Activated CD8-positive, alpha-beta memory T cell treated with anti-CD3 and anti-CD28 coated beads, Interleukin-2, amount 10 ng/mL, durations not matched to agents 7 days and 5 days (primary cell): ENCODE measurements at regions not wholly inside any gene's neighbourhood (a gene's known extent, or its start where the extent isn't known, plus 50 kb on each side); places are given as distances from the start of the nearest gene placed in this dataset.

ENCODE experiments used
- ATAC-seq: fragments of 150-1000 bp; cut with Tn5 transposase; one replicate; pipeline ENCODE4 v1.10.0; 2021; ENCODE audit warnings: moderate library complexity
- CTCF ChIA-PET: fragments of 350-600 bp; sonication (Branson Sonifier 250); formaldehyde crosslinking; loops from one replicate; lab custom pipeline; 2021; ENCODE audit warnings: antibody characterized with exemption; lab: Charles Lee
- DNase-seq: peaks from one replicate; pipeline ENCODE4 v3.0.0-alpha.2; 2020
- H3K27ac Mint-ChIP-seq: one replicate; pipeline ENCODE4 v1.8.0; 2021; ENCODE audit warnings: mild to moderate bottlenecking, mixed read lengths
- H3K27me3 Mint-ChIP-seq: one replicate; pipeline ENCODE4 v1.8.0; 2021; ENCODE audit warnings: mixed read lengths
- H3K36me3 Mint-ChIP-seq: one replicate; pipeline ENCODE4 v1.8.0; 2021; ENCODE audit warnings: mild to moderate bottlenecking, mixed read lengths
- H3K4me1 Mint-ChIP-seq: one replicate; pipeline ENCODE4 v1.8.0; 2021; ENCODE audit warnings: mixed read lengths
- H3K4me3 Mint-ChIP-seq: one replicate; pipeline ENCODE4 v1.8.0; 2021; ENCODE audit warnings: mild to moderate bottlenecking, moderate library complexity, mixed read lengths
- H3K9me3 Mint-ChIP-seq: one replicate; pipeline ENCODE4 v1.8.0; 2022; ENCODE audit warnings: low read depth, mixed read lengths

- Mint-ChIP-seq H3K27me3 (peaks cover 2% of the 10 kb centered on the region), H3K27ac (no peak overlapping the region), H3K4me3 (no peak overlapping the region), H3K36me3 (no peaks in the 10 kb centered on the region), H3K4me1 (no peaks in the 10 kb centered on the region), H3K9me3 (no peaks in the 10 kb centered on the region)
- CTCF ChIA-PET: no interaction called here
- DNase-seq (peak; percentile 28), ATAC-seq (no peak)
These were observed 207.8 kb downstream of the CYP26B1 start for GRCh38 chr2:71939588-71940535.

DNA sequence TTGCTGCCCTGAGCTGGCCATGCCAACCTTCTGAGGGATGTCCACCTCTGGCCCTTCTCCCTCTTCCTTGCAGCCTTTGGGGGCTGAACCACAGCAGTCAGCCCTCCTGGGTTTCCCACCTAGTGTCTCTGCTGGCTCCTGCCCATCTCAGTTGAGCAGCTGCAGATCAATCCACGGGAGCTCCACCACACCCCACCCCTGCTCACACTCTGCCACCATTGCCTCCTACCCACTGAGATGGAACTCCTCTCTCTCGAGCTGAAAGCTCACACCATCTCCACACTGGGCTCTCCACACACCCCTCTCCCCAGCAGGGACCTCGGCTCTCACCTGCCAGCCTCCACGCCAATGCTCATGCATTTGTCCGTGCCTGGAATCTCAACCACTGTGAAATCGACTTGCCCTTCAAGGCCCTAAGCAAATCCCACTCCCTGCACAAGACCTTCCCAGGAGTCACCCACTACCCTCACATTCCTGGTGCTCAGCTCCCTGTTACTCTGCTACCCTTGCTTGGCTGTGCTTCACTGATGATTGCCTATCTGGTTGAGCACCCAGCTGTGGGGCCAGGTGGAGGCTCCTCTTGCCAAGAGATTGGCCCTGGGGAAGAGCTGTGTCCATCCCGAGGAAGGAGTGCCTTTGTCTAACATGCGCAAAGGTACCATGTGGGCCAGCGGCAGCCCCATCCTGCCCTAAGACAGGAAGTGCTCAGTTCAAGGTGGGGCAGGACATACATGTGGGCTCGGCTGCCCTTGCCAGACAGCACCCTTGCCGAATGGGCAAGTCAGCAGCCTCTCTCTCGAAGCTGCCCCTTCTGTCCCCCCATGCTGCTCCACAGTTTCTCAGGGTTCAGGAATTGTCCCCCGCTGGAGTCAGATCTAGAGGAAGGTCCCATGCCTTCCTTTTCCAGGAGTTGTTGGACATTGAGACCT, 208.7 kb downstream of the CYP26B1 start:
- no peaks in the 10 kb centered on the region for H3K9me3 Mint-ChIP-seq
- CTCF ChIA-PET: interaction anchor here (1.0 kb wide), 1 partner anchor 211 kb away, joined by 3 read pairs; no protein-coding TSS in a partner anchor
- H3K4me3 Mint-ChIP-seq: no peak overlapping the region
- ATAC-seq (no peak), DNase-seq (peak; percentile 36)
- no peaks in the 10 kb centered on the region for H3K36me3 Mint-ChIP-seq
- H3K27ac Mint-ChIP-seq: no peak overlapping the region
- no peaks in the 10 kb centered on the region for H3K4me1 Mint-ChIP-seq
- peaks cover 2% of the 10 kb centered on the region for H3K27me3 Mint-ChIP-seq

DNA sequence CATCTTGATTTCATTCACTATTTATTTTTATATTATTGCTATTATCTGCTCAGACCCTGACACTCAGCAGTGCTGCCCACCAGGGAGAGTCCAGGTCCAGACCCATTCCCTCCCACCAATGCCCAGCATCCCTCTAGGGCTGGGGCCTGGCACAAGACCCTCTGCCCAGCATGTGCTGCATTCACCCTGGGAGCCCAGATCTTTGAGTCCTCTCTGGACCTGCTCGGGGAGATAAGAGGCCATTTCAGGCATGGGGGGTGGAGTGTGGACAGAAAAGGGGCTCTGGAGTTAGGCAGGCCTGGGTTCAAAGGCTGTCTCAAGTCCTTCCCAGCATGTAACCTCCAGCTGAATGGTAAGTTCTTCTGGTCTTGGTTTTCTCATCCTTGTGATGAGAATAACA, 209.6 kb downstream of the CYP26B1 start:
- peaks cover 2% of the 10 kb centered on the region for H3K27me3 Mint-ChIP-seq
- no peak for ATAC-seq

GRCh38 chr2:71937396-71937795, 210.3 kb downstream of the CYP26B1 start:
- Mint-ChIP-seq H3K36me3 (no peaks in the 10 kb centered on the region), H3K9me3 (no peaks in the 10 kb centered on the region), H3K27me3 (peaks cover 2% of the 10 kb centered on the region), H3K4me3 (no peak overlapping the region), H3K27ac (no peak overlapping the region), H3K4me1 (no peaks in the 10 kb centered on the region)
- CTCF ChIA-PET: interaction anchor here (1.2 kb wide), 1 partner anchor 11 kb away, joined by 4 read pairs; no protein-coding TSS in a partner anchor
- no peak for DNase-seq
- no peak for ATAC-seq

More for the DNA sequence above, 209.6 kb downstream of the CYP26B1 start:
- H3K4me1 Mint-ChIP-seq: no peaks in the 10 kb centered on the region
- H3K9me3 Mint-ChIP-seq: no peaks in the 10 kb centered on the region
- H3K27ac Mint-ChIP-seq: no peak overlapping the region
- no peak overlapping the region for H3K4me3 Mint-ChIP-seq
- CTCF ChIA-PET: interaction anchor here (1.0 to 1.2 kb wide), 2 partner anchors 12 to 212 kb away, joined by 3 to 4 read pairs; no protein-coding TSS in a partner anchor
- DNase-seq: peak; percentile 27
- H3K36me3 Mint-ChIP-seq: no peaks in the 10 kb centered on the region

DNA sequence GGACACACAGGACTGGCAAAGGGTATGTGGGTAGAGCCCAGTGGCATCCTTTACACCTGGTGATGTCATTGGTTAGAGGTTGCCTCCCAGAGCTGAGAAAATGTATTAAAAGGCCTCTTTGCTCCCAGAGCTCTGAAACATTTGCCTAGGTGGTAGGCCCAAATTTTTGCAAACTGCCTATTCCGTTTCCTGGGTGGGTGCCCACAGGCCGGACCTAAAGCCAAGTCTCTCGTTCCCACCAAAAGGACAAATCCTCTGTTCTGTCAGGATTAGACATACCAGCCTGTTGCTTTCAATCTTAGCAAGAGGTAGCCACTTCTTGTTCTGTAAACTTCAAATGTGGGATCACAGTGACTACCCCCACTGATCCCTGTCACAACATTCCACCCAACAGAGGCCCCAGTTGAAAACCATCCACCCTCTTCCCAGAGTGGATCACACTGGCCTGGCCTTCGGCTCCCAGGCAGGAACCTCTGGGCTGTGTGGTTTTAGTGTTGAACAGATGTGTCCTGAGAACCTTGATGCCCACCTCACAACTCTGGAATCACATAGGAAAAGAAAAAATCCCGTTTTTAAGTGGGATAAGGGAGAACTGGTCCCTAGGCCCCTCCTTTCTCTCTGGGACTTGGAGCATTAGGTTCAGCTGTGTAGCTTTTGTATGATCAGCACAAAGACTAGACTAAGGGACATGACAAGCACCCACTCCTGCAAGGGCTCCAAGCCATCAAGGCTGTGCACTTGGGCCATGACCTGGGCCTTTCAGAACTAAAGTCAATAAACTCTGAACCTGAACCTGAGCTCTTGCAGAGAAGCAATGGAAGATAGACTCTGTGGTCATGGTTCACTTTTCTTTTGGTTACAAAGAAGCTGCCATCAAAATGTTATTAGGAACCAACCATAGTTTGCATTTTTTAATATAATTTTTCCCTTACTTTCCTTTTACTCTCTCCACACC, 211.3 kb downstream of the CYP26B1 start:
- Mint-ChIP-seq H3K4me1 (no peaks in the 10 kb centered on the region), H3K4me3 (no peak overlapping the region), H3K9me3 (no peaks in the 10 kb centered on the region), H3K27ac (no peak overlapping the region), H3K36me3 (no peaks in the 10 kb centered on the region), H3K27me3 (peaks cover 2% of the 10 kb centered on the region)
- ATAC-seq (no peak), DNase-seq (no peak)
- CTCF ChIA-PET: interaction anchor here (1.2 to 1.9 kb wide), 2 partner anchors 10 to 12 kb away, joined by 4 to 5 read pairs; no protein-coding TSS in a partner anchor

DNA sequence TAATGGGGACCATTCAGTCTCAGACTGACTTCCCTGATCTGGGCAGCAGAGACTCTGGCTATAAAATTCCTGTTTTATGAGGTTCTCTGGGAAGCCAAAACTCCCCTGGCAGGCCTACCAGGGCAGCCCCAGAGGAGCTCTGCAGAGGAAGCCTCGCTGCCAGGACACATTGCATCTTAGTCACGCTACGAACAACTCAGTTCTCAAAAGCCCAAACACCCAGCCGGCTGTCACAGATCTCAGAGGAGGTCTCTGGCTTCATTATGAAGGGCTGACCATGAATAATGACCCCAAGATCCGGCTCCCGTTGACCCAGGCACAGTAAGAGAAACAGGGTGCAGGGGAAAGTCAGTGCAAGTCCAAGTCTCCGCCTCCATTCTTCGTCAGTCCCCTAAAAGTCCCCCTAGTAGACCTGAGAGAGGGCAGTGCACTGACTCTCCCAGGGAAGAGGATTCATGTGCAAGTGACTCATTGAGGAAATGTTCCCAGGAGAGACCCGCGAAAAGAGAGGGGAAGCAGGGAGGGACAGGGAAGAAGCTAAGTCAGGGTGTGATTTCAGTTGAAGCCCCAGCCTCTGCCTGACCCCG, 212.3 kb downstream of the CYP26B1 start:
- no peak overlapping the region for H3K4me3 Mint-ChIP-seq
- ATAC-seq: no peak
- peak; percentile 23 for DNase-seq
- H3K36me3 Mint-ChIP-seq: no peaks in the 10 kb centered on the region
- H3K9me3 Mint-ChIP-seq: no peaks in the 10 kb centered on the region
- CTCF ChIA-PET: interaction anchor here (1.9 kb wide), 1 partner anchor 11 kb away, joined by 5 read pairs; no protein-coding TSS in a partner anchor
- H3K27me3 Mint-ChIP-seq: peaks cover 2% of the 10 kb centered on the region
- H3K4me1 Mint-ChIP-seq: no peaks in the 10 kb centered on the region
- no peak overlapping the region for H3K27ac Mint-ChIP-seq

DNA sequence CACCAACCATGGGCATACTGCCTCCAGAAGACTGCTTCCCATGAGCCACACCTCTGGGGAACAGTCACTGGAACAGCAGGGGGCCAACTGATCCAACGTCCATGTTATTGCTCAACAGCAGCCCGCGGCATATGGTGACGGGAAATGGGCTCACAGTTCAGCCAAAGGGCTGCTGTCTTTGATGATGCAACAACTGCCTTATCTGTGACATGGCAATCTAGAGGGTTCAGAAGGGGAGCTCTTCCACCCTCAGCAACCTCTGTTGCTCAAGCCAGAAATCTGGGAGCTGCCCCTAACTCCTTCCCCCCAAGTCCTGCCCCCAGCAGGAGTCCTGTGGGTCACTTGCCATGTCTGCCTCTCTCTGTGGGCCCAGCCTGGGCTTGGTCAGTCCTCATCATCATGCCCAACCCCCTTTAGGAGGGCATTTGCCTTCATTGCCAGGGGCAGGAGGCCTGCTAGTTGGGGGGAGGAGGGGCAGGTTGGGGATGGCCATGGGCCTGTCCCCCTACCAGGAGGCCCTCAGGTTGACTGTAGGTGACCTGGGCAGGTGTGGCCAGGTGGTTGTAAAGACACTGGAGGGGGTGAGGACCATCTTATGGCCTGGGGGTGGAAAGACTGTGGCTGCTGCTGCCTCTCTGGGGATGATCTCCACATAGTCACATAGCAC, 212.9 kb downstream of the CYP26B1 start:
- DNase-seq: peak; percentile 26
- H3K4me1 Mint-ChIP-seq: no peaks in the 10 kb centered on the region
- H3K27me3 Mint-ChIP-seq: peaks cover 2% of the 10 kb centered on the region
- no peaks in the 10 kb centered on the region for H3K9me3 Mint-ChIP-seq
- no peaks in the 10 kb centered on the region for H3K36me3 Mint-ChIP-seq
- no peak for ATAC-seq
- no peak overlapping the region for H3K27ac Mint-ChIP-seq
- CTCF ChIA-PET: interaction anchor here (0.8 to 1.9 kb wide), 2 partner anchors 11 to 216 kb away, joined by 3 to 5 read pairs; no protein-coding TSS in a partner anchor
- no peak overlapping the region for H3K4me3 Mint-ChIP-seq

DNA sequence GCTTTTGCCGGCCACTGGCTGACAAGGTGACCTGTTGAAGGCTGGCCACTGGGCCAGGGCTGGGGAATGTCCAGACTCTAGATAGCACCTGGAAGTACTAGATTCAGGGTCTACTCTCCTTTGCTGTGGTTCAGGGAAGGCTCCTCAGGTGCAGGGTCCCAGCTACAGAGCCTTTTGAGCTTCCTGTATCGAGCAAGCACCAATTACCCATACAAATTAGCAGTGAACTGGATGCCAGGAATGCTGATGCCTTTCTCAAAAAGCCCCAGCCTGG, 213.4 kb downstream of the CYP26B1 start:
- no peak for DNase-seq
- Mint-ChIP-seq H3K4me3 (no peak overlapping the region), H3K27me3 (peaks cover 2% of the 10 kb centered on the region), H3K4me1 (no peaks in the 10 kb centered on the region), H3K27ac (no peak overlapping the region), H3K9me3 (no peaks in the 10 kb centered on the region), H3K36me3 (no peaks in the 10 kb centered on the region)
- no peak for ATAC-seq
- CTCF ChIA-PET: interaction anchor here (0.8 to 1.9 kb wide), 2 partner anchors 10 to 216 kb away, joined by 3 to 5 read pairs; no protein-coding TSS in a partner anchor

DNA sequence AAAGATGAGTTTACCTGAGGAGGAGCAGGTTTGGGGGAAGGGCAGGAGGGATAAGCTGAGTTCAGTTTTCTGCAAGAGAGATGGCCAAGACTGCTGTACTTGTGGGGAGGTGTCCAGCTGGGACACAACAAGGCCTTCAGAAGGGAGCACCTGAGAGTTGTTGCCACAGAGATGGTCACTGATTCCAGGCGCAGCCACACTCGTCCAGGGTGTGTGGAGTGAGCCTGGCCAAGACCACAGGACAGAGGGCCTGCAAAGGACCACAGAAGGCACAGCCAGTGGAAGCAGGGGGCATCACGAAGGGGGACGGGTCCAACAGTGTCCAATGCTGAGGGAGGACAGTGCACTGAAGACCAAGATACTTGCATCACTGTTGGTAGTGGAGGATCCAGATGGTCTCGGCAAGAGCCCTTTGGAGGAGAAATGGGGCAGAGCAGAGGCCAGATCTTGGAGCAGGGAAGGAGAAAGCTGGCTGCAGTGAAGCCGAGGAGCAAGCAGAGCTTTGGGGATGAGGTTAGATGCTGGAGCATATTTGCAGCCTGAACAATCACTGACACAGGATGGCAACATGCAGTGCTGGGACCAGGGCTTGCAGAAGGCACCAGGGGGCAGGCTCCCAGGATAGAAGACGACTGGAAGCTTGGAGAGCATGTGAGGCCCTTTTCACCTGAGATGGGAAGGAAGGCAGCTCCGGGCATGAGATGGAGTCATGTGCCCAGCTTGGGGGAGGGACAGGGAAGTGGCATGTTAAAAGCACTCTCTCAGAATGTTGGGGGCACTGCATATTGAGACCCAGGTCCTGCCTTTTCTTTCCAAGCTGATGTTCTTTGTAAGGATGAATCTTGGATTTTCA, 214.0 kb downstream of the CYP26B1 start:
- peaks cover 2% of the 10 kb centered on the region for H3K27me3 Mint-ChIP-seq
- H3K27ac Mint-ChIP-seq: no peak overlapping the region
- H3K4me1 Mint-ChIP-seq: no peaks in the 10 kb centered on the region
- H3K9me3 Mint-ChIP-seq: no peaks in the 10 kb centered on the region
- no peaks in the 10 kb centered on the region for H3K36me3 Mint-ChIP-seq
- ATAC-seq: no peak
- DNase-seq: peak; percentile 30
- H3K4me3 Mint-ChIP-seq: no peak overlapping the region
- CTCF ChIA-PET: interaction anchor here (0.7 to 0.8 kb wide), 2 partner anchors 10 to 217 kb away, joined by 3 to 5 read pairs; no protein-coding TSS in a partner anchor

DNA sequence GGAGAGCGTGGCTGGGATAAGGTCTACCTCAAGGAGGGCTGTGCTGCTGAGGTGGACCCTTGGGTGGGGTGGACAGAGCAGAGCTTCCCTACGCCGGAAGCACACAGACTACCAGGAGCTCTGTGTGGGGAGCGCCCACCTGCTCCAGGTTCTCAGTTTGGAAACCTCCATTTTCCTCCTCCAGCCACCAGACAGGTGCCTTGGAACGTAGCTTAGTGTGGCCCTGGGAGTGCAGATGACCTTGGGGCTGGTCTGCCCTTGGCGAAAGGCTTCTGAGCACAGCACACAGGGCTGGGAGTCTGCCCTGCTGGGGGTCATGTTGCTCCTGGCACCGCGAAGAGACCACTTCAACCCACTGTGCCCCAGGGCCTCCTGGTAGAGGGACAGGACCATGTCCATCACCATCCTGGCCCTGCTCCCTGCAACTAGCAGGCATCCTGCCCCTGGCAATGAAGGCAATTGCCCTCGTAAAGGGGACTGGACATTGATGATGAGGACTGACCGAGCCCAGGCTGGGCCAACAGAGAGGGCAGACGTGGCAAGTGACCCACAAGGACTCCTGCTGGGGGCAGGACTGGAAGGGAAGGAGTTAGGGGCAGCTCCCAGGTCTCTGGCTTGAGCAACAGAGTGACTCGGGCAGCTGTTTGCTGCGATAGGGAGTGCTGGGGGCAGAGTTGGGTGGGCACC, 214.7 kb downstream of the CYP26B1 start:
- H3K4me3 Mint-ChIP-seq: no peak overlapping the region
- H3K36me3 Mint-ChIP-seq: no peaks in the 10 kb centered on the region
- no peaks in the 10 kb centered on the region for H3K9me3 Mint-ChIP-seq
- peak; percentile 29 for DNase-seq
- no peaks in the 10 kb centered on the region for H3K4me1 Mint-ChIP-seq
- no peak overlapping the region for H3K27ac Mint-ChIP-seq
- CTCF ChIA-PET: interaction anchor here (0.7 to 1.2 kb wide), 2 partner anchors 9 kb away, joined by 3 to 5 read pairs; no protein-coding TSS in a partner anchor
- peaks cover 2% of the 10 kb centered on the region for H3K27me3 Mint-ChIP-seq
- no peak for ATAC-seq
